GM12878 (cell line): ENCODE measurements at regions not wholly inside any gene's neighbourhood (a gene's known extent, or its start where the extent isn't known, plus 50 kb on each side); places are given as distances from the start of the nearest gene placed in this dataset.

Experiments used
- ATAC-seq: fragments of 200-7000 bp; cut with Tn5 transposase; 3 replicates; pipeline ENCODE4 v1.9.1; 2020; ENCODE audit warnings: mild to moderate bottlenecking, moderate library complexity
- BruUV-seq: library from RNA; stranded (reverse); fragments of 400-500 nt; replicated peaks from 2 replicates; lab custom pipeline; 2021; lab: Mats Ljungman, UMichigan
- CTCF ChIA-PET: fragments of 300-600 bp; sonication (Branson Sonifier 250); formaldehyde crosslinking; extraction: SDS; loops from one replicate; lab custom pipeline; 2021; ENCODE audit warnings: inconsistent platforms; lab: Yijun Ruan, JAX
- POLR2A ChIA-PET: fragments of 350-600 bp; formaldehyde crosslinking; extraction: SDS; loops from one replicate; lab custom pipeline; 2021; ENCODE audit warnings: inconsistent platforms; lab: Charles Lee
- RAD21 ChIA-PET: fragments of 300-600 bp; sonication (Branson Sonifier 250); formaldehyde crosslinking; loops from one replicate; lab custom pipeline; 2023; ENCODE audit warnings: antibody characterized with exemption; ENCODE audit not compliant: unreplicated experiment; lab: Charles Lee
- SMC1A ChIA-PET: fragments of 300-600 bp; sonication (Branson Sonifier 250); formaldehyde crosslinking; loops from one replicate; lab custom pipeline; 2023; ENCODE audit not compliant: unreplicated experiment, uncharacterized antibody; lab: Charles Lee
- DNase-seq: peaks from one replicate; pipeline ENCODE4 v3.0.0-alpha.2; 2011; ENCODE audit warnings: low read depth, low spot score
- FAIRE-seq: peaks from 3 replicates; lab custom pipeline; 2011; peaks lifted over from hg19 to GRCh38; lab: Jason Lieb, UNC
- H2AFZ ChIP-seq: 2 replicates; pipeline ENCODE4 v1.6.0; 2011; ENCODE audit warnings: low read depth, low read length, control low read depth; ENCODE audit not compliant: control insufficient read depth
- H3K27ac ChIP-seq: 2 replicates; pipeline ENCODE4 v1.5.1; 2011; ENCODE audit warnings: control low read depth; ENCODE audit not compliant: control insufficient read depth, insufficient read depth
- H3K27me3 ChIP-seq, 2 experiments: replicated peaks in 1 of 2; 2 replicates each; pipeline versions ENCODE4 v1.6.0 to v1.6.1; 2011; ENCODE audit warnings: low read length in 1 of 2; ENCODE audit not compliant: control insufficient read depth in 2 of 2, insufficient read depth in 2 of 2
- H3K36me3 ChIP-seq, 2 experiments: 2 replicates each; pipeline ENCODE4 v1.5.1; 2011; ENCODE audit warnings: low read length in 1 of 2; ENCODE audit not compliant: control insufficient read depth in 2 of 2, insufficient read depth in 2 of 2
- H3K4me1 ChIP-seq: 2 replicates; pipeline ENCODE4 v1.6.1; 2011; ENCODE audit warnings: mild to moderate bottlenecking, low read length, moderate library complexity, mixed read lengths; ENCODE audit not compliant: control insufficient read depth, insufficient read depth
- H3K4me2 ChIP-seq: 2 replicates; pipeline ENCODE4 v1.6.0; 2011; ENCODE audit warnings: control low read depth; ENCODE audit not compliant: control insufficient read depth, insufficient read depth
- H3K4me3 ChIP-seq: fragments of 200-600 bp; sonication (generic); 2 replicates; pipeline ENCODE4 v1.5.1; 2016
- H3K79me2 ChIP-seq: 2 replicates; pipeline ENCODE4 v1.6.0; 2011; ENCODE audit warnings: low read length; ENCODE audit not compliant: control insufficient read depth, insufficient read depth
- H3K9ac ChIP-seq: 2 replicates; pipeline ENCODE4 v1.8.0; 2011; ENCODE audit warnings: low read length, control low read depth, mixed read lengths; ENCODE audit not compliant: control insufficient read depth, insufficient read depth
- H3K9me3 ChIP-seq: replicated peaks from 3 replicates; pipeline ENCODE4 v1.5.1; 2011; ENCODE audit warnings: mild to moderate bottlenecking, low read length; ENCODE audit not compliant: control insufficient read depth, insufficient read depth
- H4K20me1 ChIP-seq: 2 replicates; pipeline ENCODE4 v1.6.0; 2011; ENCODE audit not compliant: control insufficient read depth, insufficient read depth
- GABPA ChIP-seq: IDR thresholded peaks from 2 replicates; pipeline ENCODE4 v1.6.1; 2014; ENCODE audit warnings: antibody characterized with exemption, low read depth, mild to moderate bottlenecking, inconsistent platforms
- GATAD2B ChIP-seq: fragments of 450-650 bp; conservative IDR thresholded peaks from 2 replicates; pipeline ENCODE4 v1.6.1; 2017; ENCODE audit warnings: low read depth, mild to moderate bottlenecking, moderate library complexity
- MEF2A ChIP-seq: IDR thresholded peaks from 2 replicates; pipeline ENCODE4 v1.6.1; 2011; ENCODE audit warnings: low read depth, mild to moderate bottlenecking, low read length, moderate library complexity; ENCODE audit not compliant: insufficient read depth
- SREBF2 ChIP-seq: IDR thresholded peaks from 2 replicates; pipeline ENCODE4 v1.6.1; 2012; ENCODE audit warnings: mild to moderate bottlenecking, low read length
- WGBS: methylation state at CpG from one replicate; pipeline ENCODE4 v1.1.6; 2016; ENCODE audit warnings: low lambda C conversion rate; ENCODE audit not compliant: insufficient replicate concordance, insufficient coverage; ENCODE audit errors: missing lambda C conversion rate; 5-methylcytosine and 5-hydroxymethylcytosine counted together
- in situ Hi-C: fragments of 300-500 bp; cut with MboI; formaldehyde crosslinking; loops from 9 replicates; pipeline ENCODE4 v1.14.3; 2018; ENCODE audit warnings: mixed read lengths
- intact Hi-C: fragments of 100-400 bp; cut with micrococcal nuclease; formaldehyde crosslinking; loops from one replicate; pipeline ENCODE4 v1.14.2; 2022; ENCODE audit not compliant: unreplicated experiment
- TF ChIP-seq, protein P1 (sequence below): IDR thresholded peaks from 2 replicates; pipeline ENCODE4 v1.6.1; 2012; ENCODE audit warnings: low read depth, low read length, improper control_type of control experiment
- TF ChIP-seq, protein P2 (sequence below): fragments of 450-650 bp; IDR thresholded peaks from 2 replicates; pipeline ENCODE4 v1.6.1; 2017; ENCODE audit warnings: mild to moderate bottlenecking

DNA sequence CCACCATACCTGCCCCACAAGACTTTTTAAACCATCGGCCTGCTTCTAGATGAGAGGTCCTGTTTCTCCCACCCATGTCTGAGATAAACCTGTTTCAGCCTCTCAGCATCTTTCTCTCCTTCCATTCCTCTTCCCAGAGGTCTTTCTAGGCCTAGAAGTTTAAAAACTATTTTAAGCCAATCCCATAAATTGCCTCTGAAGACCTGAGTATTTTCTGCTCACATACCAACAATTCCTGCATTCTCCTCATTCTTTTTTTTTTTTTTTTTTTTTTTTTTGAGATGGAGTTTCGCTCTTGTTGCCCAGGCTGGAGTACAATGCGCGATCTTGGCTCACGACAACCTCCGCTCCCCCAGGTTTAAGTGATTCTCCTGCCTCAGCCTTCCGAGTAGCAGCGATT lies 262.9 kb upstream of the AUTS2 start:
- Histone ChIP-seq H3K4me1 (no peaks in the 10 kb centered on the region), H3K4me3 (no peak overlapping the region)
- POLR2A ChIA-PET = interaction anchor here (0.7 kb wide), 1 partner anchor 622 kb away, joined by 5 read pairs; no protein-coding TSS in a partner anchor
- FAIRE-seq = no peak
- 77% methylated on average over 7 of the region's 8 CpGs for WGBS
- in situ Hi-C loops = no loop called here
- TF ChIP-seq GABPA = no peak
- TF ChIP-seq, protein P1, sequence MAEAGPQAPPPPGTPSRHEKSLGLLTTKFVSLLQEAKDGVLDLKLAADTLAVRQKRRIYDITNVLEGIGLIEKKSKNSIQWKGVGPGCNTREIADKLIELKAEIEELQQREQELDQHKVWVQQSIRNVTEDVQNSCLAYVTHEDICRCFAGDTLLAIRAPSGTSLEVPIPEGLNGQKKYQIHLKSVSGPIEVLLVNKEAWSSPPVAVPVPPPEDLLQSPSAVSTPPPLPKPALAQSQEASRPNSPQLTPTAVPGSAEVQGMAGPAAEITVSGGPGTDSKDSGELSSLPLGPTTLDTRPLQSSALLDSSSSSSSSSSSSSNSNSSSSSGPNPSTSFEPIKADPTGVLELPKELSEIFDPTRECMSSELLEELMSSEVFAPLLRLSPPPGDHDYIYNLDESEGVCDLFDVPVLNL = no peak
- TF ChIP-seq, protein P2, sequence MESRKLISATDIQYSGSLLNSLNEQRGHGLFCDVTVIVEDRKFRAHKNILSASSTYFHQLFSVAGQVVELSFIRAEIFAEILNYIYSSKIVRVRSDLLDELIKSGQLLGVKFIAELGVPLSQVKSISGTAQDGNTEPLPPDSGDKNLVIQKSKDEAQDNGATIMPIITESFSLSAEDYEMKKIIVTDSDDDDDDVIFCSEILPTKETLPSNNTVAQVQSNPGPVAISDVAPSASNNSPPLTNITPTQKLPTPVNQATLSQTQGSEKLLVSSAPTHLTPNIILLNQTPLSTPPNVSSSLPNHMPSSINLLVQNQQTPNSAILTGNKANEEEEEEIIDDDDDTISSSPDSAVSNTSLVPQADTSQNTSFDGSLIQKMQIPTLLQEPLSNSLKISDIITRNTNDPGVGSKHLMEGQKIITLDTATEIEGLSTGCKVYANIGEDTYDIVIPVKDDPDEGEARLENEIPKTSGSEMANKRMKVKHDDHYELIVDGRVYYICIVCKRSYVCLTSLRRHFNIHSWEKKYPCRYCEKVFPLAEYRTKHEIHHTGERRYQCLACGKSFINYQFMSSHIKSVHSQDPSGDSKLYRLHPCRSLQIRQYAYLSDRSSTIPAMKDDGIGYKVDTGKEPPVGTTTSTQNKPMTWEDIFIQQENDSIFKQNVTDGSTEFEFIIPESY = no peak
- no peak for TF ChIP-seq MEF2A
- TF ChIP-seq GATAD2B = no peak
- no peak for TF ChIP-seq SREBF2
- TF ChIP-seq, all 136 proteins: peak for 0
- Histone ChIP-seq H3K9me3 (no peaks in the 10 kb centered on the region; the same call in 2 of the 3 replicates), H3K36me3 (no peaks in the 10 kb centered on the region), H3K27me3 (no peaks in the 10 kb centered on the region), H3K9ac (no peak overlapping the region), H4K20me1 (no peaks in the 10 kb centered on the region), H3K4me2 (no peak overlapping the region), H3K79me2 (no peaks in the 10 kb centered on the region), H3K27ac (no peak overlapping the region), H2AFZ (no peak overlapping the region)
- intact Hi-C loops = no loop called here
- CTCF ChIA-PET = interaction anchor here (0.6 kb wide), 1 partner anchor 1604 kb away, joined by 3 read pairs; no protein-coding TSS in a partner anchor
- RAD21 ChIA-PET = no interaction called here
- no peak for ATAC-seq
- SMC1A ChIA-PET = no interaction called here
- no peak for DNase-seq
- BruUV-seq = no TSS peak
